Activated B cell treated with CpG ODN at 0.5 μM for 24 hours (primary cell): ENCODE measurements at regions not wholly inside any gene's neighbourhood (a gene's known extent, or its start where the extent isn't known, plus 50 kb on each side); places are given as distances from the start of the nearest gene placed in this dataset.

Source experiments
- ATAC-seq: fragments of 200-7000 bp; cut with Tn5 transposase; one replicate; pipeline ENCODE4 v1.10.0; 2021; ENCODE audit warnings: low read depth, mild to moderate bottlenecking, moderate library complexity
- CTCF ChIA-PET: fragments of 350-600 bp; sonication (Branson Sonifier 250); formaldehyde crosslinking; loops from one replicate; lab custom pipeline; 2021; ENCODE audit warnings: antibody characterized with exemption; lab: Charles Lee
- POLR2A ChIA-PET: fragments of 350-600 bp; sonication (Branson Sonifier 250); formaldehyde crosslinking; loops from one replicate; lab custom pipeline; 2021; ENCODE audit warnings: antibody characterized with exemption; lab: Charles Lee
- DNase-seq: peaks from one replicate; pipeline ENCODE4 v3.0.0; 2022
- H3K27ac Mint-ChIP-seq: one replicate; pipeline ENCODE4 v1.8.0; 2020; ENCODE audit warnings: mixed read lengths
- H3K27me3 Mint-ChIP-seq: one replicate; pipeline ENCODE4 v1.8.0; 2021; ENCODE audit warnings: mixed read lengths
- H3K36me3 Mint-ChIP-seq: one replicate; pipeline ENCODE4 v1.8.0; 2021; ENCODE audit warnings: low read depth, mixed read lengths
- H3K4me1 Mint-ChIP-seq: one replicate; pipeline ENCODE4 v1.8.0; 2021; ENCODE audit warnings: mixed read lengths
- H3K4me3 Mint-ChIP-seq: one replicate; pipeline ENCODE4 v1.8.0; 2020; ENCODE audit warnings: mild to moderate bottlenecking, mixed read lengths
- H3K9me3 Mint-ChIP-seq: one replicate; pipeline ENCODE4 v1.8.0; 2020; ENCODE audit warnings: mixed read lengths
- CTCF ChIP-seq: fragments of 200-600 bp; IDR thresholded peaks from one replicate; pipeline ENCODE4 v1.8.0; 2022; ENCODE audit warnings: antibody characterized with exemption, mild to moderate bottlenecking
- intact Hi-C: fragments of 100-400 bp; cut with micrococcal nuclease; formaldehyde crosslinking; loops from one replicate; pipeline ENCODE4 v1.15.1; 2024

- no peak for TF ChIP-seq CTCF
- CTCF ChIA-PET: no interaction called here
These were observed 1640.2 kb upstream of the WWC1 start for GRCh38 chr5:166651234-166651633.

GRCh38 chr5:166671811-166672210, 1619.6 kb upstream of the WWC1 start:
- Mint-ChIP-seq H3K4me3 (no peak overlapping the region), H3K36me3 (no peaks in the 10 kb centered on the region), H3K9me3 (no peaks in the 10 kb centered on the region), H3K4me1 (no peaks in the 10 kb centered on the region), H3K27ac (no peak overlapping the region), H3K27me3 (no peaks in the 10 kb centered on the region)
- no peak for TF ChIP-seq CTCF
- DNase-seq (no peak), ATAC-seq (no peak)
- ChIA-PET POLR2A (no interaction called here), CTCF (no interaction called here)
- intact Hi-C loops: no loop called here

More at GRCh38 chr5:166651234-166651633, 1640.2 kb upstream of the WWC1 start:
- no peaks in the 10 kb centered on the region for H3K4me1 Mint-ChIP-seq
- H3K4me3 Mint-ChIP-seq: no peak overlapping the region
- POLR2A ChIA-PET: no interaction called here
- H3K27me3 Mint-ChIP-seq: no peaks in the 10 kb centered on the region
- peaks cover 8% of the 10 kb centered on the region for H3K9me3 Mint-ChIP-seq
- intact Hi-C loops: no loop called here
- DNase-seq: no peak
- ATAC-seq: no peak
- no peak overlapping the region for H3K27ac Mint-ChIP-seq
- no peaks in the 10 kb centered on the region for H3K36me3 Mint-ChIP-seq

- ATAC-seq: no peak
- ChIA-PET POLR2A (no interaction called here), CTCF (no interaction called here)
- Mint-ChIP-seq H3K4me3 (no peak overlapping the region), H3K36me3 (no peaks in the 10 kb centered on the region), H3K4me1 (no peaks in the 10 kb centered on the region), H3K27me3 (no peaks in the 10 kb centered on the region), H3K9me3 (no peaks in the 10 kb centered on the region), H3K27ac (no peak overlapping the region)
- TF ChIP-seq CTCF: no peak
- DNase-seq: no peak
- intact Hi-C loops: no loop called here
These were observed 1619.0 kb upstream of the WWC1 start for GRCh38 chr5:166672431-166672830.

- ChIA-PET CTCF (no interaction called here), POLR2A (no interaction called here)
- no peaks in the 10 kb centered on the region for H3K4me1 Mint-ChIP-seq
- H3K9me3 Mint-ChIP-seq: peaks cover 2% of the 10 kb centered on the region
- H3K36me3 Mint-ChIP-seq: no peaks in the 10 kb centered on the region
- no peak for TF ChIP-seq CTCF
- H3K4me3 Mint-ChIP-seq: no peak overlapping the region
- no peaks in the 10 kb centered on the region for H3K27me3 Mint-ChIP-seq
- no peak for ATAC-seq
- intact Hi-C loops: no loop called here
- no peak overlapping the region for H3K27ac Mint-ChIP-seq
- DNase-seq: no peak
These were observed 1613.6 kb upstream of the WWC1 start for GRCh38 chr5:166677891-166678290.

GRCh38 chr5:166679331-166679730, 1612.1 kb upstream of the WWC1 start:
- Mint-ChIP-seq H3K4me3 (no peak overlapping the region), H3K4me1 (no peaks in the 10 kb centered on the region), H3K9me3 (peaks cover 2% of the 10 kb centered on the region), H3K27me3 (no peaks in the 10 kb centered on the region), H3K36me3 (no peaks in the 10 kb centered on the region), H3K27ac (no peak overlapping the region)
- ChIA-PET CTCF (no interaction called here), POLR2A (no interaction called here)
- ATAC-seq: no peak
- no peak for TF ChIP-seq CTCF
- DNase-seq: no peak
- intact Hi-C loops: no loop called here
